ENCODE measurements at regions not wholly inside any gene's neighbourhood (a gene's known extent, or its start where the extent isn't known, plus 50 kb on each side); places are given as distances from the start of the nearest gene placed in this dataset.

GRCh38 chr3:181213347-181213746 is 223.8 kb upstream of the DNAJC19 start (continued):
- TF ChIP-seq ZNF462 (CRISPR knock-in tag; IDR thresholded peaks at IDR 0.05) = no peak
- no peak for TF ChIP-seq REST (IDR thresholded peaks at IDR 0.05; ENCODE audit: unreplicated experiment)
- no peak for TF ChIP-seq ZNF331 (CRISPR knock-in tag; IDR thresholded peaks at IDR 0.05; ENCODE audit: low read depth)
- TF ChIP-seq NANOG (IDR thresholded peaks at IDR 0.05; ENCODE audit: borderline replicate concordance) = no peak
- TF ChIP-seq STAT1 (IDR thresholded peaks at IDR 0.05; ENCODE audit: unreplicated experiment) = no peak

GRCh38 chr3:181212271-181212670 is 222.7 kb upstream of the DNAJC19 start:
- Mint-ChIP-seq H3K27me3 (ENCODE audit: insufficient read depth, low read depth, poor library complexity) (no peaks in the 10 kb centered on the region), H3K9me3 (no peaks in the 10 kb centered on the region), H3K4me3 (no peak overlapping the region), H3K27ac (no peak overlapping the region), H3K36me3 (ENCODE audit: low read depth) (no peaks in the 10 kb centered on the region), H3K4me1 (0 out of 3 replicates have a peak, but pooled peaks cover 2% of the 10 kb centered on the region)
- Histone ChIP-seq H3K79me2 (replicated peaks; ENCODE audit: insufficient read depth) (no peaks in the 10 kb centered on the region), H3K4me1 (ENCODE audit: insufficient read depth) (no peaks in the 10 kb centered on the region), H3K27me3 (ENCODE audit: insufficient read depth) (no peaks in the 10 kb centered on the region), H4K20me1 (replicated peaks; ENCODE audit: insufficient read depth) (no peaks in the 10 kb centered on the region), H2AFZ (no peak overlapping the region), H3K27ac (ENCODE audit: low read depth) (no peak overlapping the region), H3K4me2 (no peak overlapping the region), H3K4me3 (no peak overlapping the region), H3F3A (replicated peaks; ENCODE audit: low read depth) (no peaks in the 10 kb centered on the region), H3K36me3 (ENCODE audit: insufficient read depth) (no peaks in the 10 kb centered on the region), H3K9me2 (ENCODE audit: insufficient read depth) (no peaks in the 10 kb centered on the region)
- no peak for DNase-seq (ENCODE audit: low spot score)
- ATAC-seq = no peak
- TF ChIP-seq NANOG (IDR thresholded peaks at IDR 0.05; ENCODE audit: borderline replicate concordance) (no peak), CREB1 (CRISPR knock-in tag; IDR thresholded peaks at IDR 0.05; ENCODE audit: low read depth) (no peak), JUNB (IDR thresholded peaks at IDR 0.05; ENCODE audit: unreplicated experiment) (no peak), ETS1 (IDR thresholded peaks at IDR 0.05) (no peak)

Measured in GM23338 (cell line).